Ammon's horn (tissue), 1 donor: ENCODE measurements at regions not wholly inside any gene's neighbourhood (a gene's known extent, or its start where the extent isn't known, plus 50 kb on each side); places are given as distances from the start of the nearest gene placed in this dataset.
"Not testable (repeated sequence)": the region's sequence is repeated elsewhere in the genome, so short reads cannot be mapped to it uniquely, and the experiment has no call there.

Source experiments
- DNase-seq: peaks from one replicate; pipeline ENCODE4 v3.0.0-alpha.2; 2016; ENCODE audit warnings: low spot score

GRCh38 chr2:37758141-37758601 lies 86.7 kb upstream of the CDC42EP3 start:
- DNase-seq, result not testable (repeated sequence)

- DNase-seq, result not testable (repeated sequence)
These were observed 88.5 kb upstream of the CDC42EP3 start for GRCh38 chr2:37759989-37760388.

DNA sequence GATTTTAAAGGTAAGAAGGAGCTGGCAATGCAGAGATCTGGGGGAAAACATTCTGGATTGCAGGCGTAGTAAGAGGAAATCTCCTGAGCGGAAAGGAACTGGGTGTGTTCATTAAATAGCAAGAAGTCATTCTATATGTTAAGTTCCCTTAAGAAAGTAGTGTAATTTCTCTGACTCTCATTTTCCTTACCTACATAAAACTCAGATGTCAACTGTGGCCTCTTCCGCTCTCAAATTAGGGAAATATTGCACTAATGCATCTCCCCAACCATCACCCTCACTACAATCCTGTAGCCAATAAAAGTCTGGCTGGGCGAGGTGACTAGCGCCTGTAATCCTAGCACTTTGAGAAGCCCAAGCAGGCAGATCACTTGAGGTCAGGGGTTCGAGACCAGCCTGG lies 89.0 kb upstream of the CDC42EP3 start:
- no peak for DNase-seq

GRCh38 chr2:37762281-37762680 lies 90.8 kb upstream of the CDC42EP3 start:
- DNase-seq, result not testable (repeated sequence)

DNA sequence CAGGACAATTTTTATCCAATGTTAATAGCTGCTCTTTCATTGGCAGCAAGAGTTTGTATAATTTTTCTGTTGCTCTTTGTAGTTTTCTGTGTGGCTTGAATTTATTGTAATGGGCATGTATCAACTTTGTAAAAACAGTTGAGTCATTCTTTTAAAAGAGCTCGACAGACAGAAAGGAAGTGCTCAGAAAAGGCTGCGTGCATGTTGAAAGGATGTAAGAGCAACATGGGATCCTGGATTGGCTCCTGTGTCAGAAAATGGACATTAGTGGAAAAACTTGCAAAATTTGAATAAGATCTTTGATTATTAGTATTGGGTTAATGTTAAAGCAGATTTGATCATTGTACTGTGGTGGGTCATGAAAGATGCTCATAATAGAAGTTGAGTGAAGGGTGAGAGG lies 93.3 kb upstream of the CDC42EP3 start:
- DNase-seq, result no peak

GRCh38 chr2:37766106-37766505 lies 94.7 kb upstream of the CDC42EP3 start:
- no peak for DNase-seq

- DNase-seq, result no peak
These were observed 95.6 kb upstream of the CDC42EP3 start for GRCh38 chr2:37767046-37767445.

GRCh38 chr2:37767959-37768925 lies 96.8 kb upstream of the CDC42EP3 start:
- DNase-seq, result no peak

GRCh38 chr2:37769551-37769950 lies 98.1 kb upstream of the CDC42EP3 start:
- no peak for DNase-seq

DNA sequence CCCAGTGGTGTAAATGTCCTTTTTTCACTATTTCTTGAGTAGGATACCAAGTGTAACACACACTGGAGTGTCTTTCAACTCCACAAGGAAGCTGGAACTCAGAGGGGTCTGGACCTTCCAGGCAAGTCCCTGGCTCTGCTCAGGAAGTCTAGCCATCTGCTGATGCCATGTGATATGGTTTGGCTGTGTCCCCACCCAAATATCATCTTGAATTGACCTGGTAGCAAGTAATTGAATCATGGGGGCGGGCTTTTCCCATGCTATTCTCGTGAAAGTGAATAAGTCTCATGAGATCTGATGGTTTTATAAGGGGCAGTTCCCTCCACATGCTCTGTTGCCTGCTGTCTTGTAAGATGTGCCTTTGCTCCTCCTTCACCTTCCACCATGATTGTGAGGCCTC lies 99.4 kb upstream of the CDC42EP3 start:
- DNase-seq, result no peak

- DNase-seq, result peak; percentile 63
These were observed 100.2 kb upstream of the CDC42EP3 start for GRCh38 chr2:37771600-37772088.

DNA sequence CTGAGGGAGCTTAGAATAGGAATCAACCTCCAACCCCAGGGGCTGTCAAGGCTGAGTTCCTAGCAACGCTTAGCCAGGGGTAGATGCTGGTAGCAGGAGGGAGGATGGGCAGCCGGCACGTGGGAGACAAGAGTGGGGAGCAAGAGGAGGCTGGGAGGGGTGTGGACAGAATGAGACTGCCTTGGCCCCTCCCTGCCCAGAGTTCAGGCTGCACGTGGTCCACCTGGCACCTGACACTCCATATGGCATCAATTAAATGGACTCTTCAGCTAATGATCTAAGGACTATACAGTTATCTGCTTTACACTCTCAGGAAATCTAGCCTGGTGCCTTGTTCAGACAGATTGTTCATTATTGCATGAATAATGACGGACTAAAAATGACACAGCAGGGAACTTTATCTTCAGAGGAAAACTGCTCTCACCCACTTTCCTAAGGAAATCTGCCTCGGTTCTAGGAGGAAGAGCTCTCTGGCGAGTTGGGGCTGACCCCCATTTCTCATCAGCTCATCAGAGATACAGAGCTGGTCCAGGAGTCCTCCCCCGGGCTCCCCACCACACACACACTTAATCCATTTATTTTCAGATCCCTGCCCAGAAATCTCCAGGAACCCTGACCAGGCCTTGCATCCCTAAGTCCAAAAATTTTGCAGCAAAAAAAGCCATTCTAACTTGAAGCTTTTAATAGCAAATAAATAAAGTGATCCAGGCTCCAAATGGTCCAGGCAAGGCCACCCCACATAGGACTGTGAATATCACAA lies 102.1 kb upstream of the CDC42EP3 start:
- DNase-seq, result no peak

DNA sequence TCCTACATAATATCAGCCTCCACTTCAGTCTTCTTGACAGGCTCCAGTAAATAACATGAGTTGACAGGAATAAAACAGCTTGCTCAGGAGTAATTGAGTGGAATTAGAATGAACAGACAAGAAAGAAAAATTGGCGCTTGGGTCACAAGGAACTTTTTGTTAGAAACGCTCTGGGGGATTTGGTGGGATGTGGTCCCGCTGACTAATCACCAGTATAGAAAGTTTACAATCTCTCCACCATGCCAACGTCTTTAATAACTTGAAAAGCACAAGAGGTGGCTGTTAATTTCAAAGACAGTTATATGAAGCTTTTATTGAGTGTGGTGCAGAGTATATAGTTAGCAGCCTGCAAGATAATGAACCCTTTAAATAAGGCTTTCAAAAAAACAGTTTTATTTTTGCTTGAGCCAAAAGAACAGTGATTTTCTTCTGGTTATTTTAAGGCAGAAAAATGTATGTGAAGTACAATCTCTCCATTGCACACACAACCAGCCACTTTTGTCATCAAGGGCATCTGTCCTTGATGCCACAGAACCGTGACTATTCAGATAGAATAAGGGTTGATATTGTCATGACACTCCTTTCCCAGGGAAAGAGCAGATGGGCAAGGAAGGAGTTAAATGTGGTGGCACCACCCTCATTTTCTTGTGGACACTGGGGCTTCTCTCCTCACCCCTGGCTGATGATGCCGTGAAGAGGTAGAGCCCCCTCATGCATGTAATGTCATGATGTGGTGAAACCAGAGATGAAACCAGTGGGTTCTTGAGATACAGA lies 102.9 kb upstream of the CDC42EP3 start:
- DNase-seq, result not testable (repeated sequence)

- DNase-seq, result no peak
These were observed 103.8 kb upstream of the CDC42EP3 start for GRCh38 chr2:37774976-37775907.

DNA sequence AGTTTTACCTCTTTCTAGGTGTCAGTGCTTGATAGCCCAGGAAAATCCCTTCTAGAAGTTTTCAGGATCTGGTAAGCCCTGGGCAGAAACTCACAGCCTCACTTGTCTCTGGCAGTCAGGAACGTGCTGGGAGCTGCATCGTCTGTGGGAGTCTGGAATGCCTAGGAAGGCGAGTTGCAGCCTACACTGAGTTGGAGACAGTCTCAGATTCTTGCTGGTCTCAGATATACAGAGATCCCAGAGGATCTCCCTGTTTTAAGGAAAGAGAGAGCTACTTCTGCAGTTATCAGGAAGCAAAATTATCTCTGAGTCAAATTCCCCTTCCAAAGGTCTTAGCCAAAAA lies 104.4 kb upstream of the CDC42EP3 start:
- DNase-seq, result no peak

DNA sequence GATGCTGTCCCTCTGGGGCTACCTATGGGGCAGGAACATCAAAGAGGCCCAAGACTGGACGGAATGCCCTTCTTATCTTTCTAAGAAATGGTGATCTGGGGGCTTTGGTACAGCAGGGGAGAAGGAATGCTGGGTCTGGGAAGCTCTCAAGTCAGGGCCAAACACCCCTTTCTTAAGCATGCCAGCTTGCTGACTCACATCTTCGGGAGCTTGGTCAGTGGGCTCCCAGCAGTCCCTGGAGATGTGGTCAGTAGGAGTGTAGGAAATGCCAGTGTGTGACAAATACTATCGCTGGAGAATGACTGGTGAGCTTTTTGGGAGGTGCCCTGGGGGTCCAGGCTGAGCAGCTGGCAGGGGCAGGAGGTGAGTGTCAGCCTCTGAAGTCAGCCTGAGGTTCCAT lies 105.0 kb upstream of the CDC42EP3 start:
- DNase-seq, result no peak

- DNase-seq, result no peak
These were observed 107.7 kb upstream of the CDC42EP3 start for GRCh38 chr2:37779139-37779538.

- no peak for DNase-seq
These were observed 108.4 kb upstream of the CDC42EP3 start for GRCh38 chr2:37779611-37780386.

- DNase-seq, result no peak
These were observed 108.9 kb upstream of the CDC42EP3 start for GRCh38 chr2:37780387-37780676.

GRCh38 chr2:37781028-37781427 lies 109.6 kb upstream of the CDC42EP3 start:
- DNase-seq, result no peak
